Transverse colon (tissue), 4 donors: ENCODE measurements at regions not wholly inside any gene's neighbourhood (a gene's known extent, or its start where the extent isn't known, plus 50 kb on each side); places are given as distances from the start of the nearest gene placed in this dataset.

Source experiments
- DNase-seq: peaks from one replicate; pipeline ENCODE4 v3.0.0-alpha.2; 2019
- H3K27ac ChIP-seq, 4 donors: fragments of 200-600 bp; sonication (generic); 2 replicates each; pipeline ENCODE4 v1.5.1; 2016 to 2018; ENCODE audit warnings: inconsistent platforms in 4 of 4
- H3K27me3 ChIP-seq: fragments of 200-600 bp; sonication (generic); 2 replicates; pipeline ENCODE4 v1.5.1; 2017; ENCODE audit warnings: inconsistent platforms
- H3K36me3 ChIP-seq, 4 donors: fragments of 200-600 bp; sonication (generic); 2 replicates each; pipeline ENCODE4 v1.5.1; 2017 to 2019; ENCODE audit warnings: inconsistent platforms in 4 of 4
- H3K4me1 ChIP-seq, 4 donors: fragments of 200-600 bp; sonication (generic); 2 replicates each; pipeline ENCODE4 v1.5.1; 2017 to 2020; ENCODE audit warnings: inconsistent platforms in 4 of 4
- H3K4me3 ChIP-seq, 4 donors: fragments of 200-600 bp; sonication (generic); 1 replicate in 1 of 4; 2 replicates in 3 of 4; pipeline versions ENCODE4 v1.5.1 to v1.6.1; 2017 to 2019; ENCODE audit warnings: inconsistent platforms in 4 of 4
- H3K9me3 ChIP-seq, 2 donors: fragments of 200-600 bp; sonication (generic); 2 replicates each; pipeline ENCODE4 v1.5.1; 2017 to 2019; ENCODE audit warnings: inconsistent platforms in 2 of 2
- EP300 ChIP-seq: sonication (generic); formaldehyde crosslinking; IDR thresholded peaks from one replicate; pipeline ENCODE4 v1.6.1; 2017; ENCODE audit warnings: antibody characterized with exemption, low read depth
- POLR2A ChIP-seq: fragments of 450-650 bp; IDR thresholded peaks from one replicate; pipeline ENCODE4 v1.6.1; 2016; ENCODE audit warnings: antibody characterized with exemption, mild to moderate bottlenecking, moderate library complexity
- POLR2AphosphoS5 ChIP-seq, 3 donors: sonication (generic); formaldehyde crosslinking; IDR thresholded peaks; one replicate each; pipeline ENCODE4 v1.6.1; 2016; ENCODE audit warnings: antibody characterized with exemption in 3 of 3
- WGBS, 2 donors: methylation state at CpG; one replicate each; pipeline ENCODE4 v1.1.5; 2018; ENCODE audit warnings: low coverage in 1 of 2; 5-methylcytosine and 5-hydroxymethylcytosine counted together
- in situ Hi-C, 4 donors: fragments of 200-750 bp; cut with MboI; loops; one replicate each; pipeline versions ENCODE4 v1.15.0 to v1.15.1; 2017; ENCODE audit warnings: low sequenced_read_pairs in 3 of 4, low pct_ligation_motif_present in 1 of 4, low pct_unique_long_range_greater_than_20kb in 1 of 4
- intact Hi-C: fragments of 100-400 bp; cut with DNase I; formaldehyde crosslinking; loops from one replicate; pipeline ENCODE4 v1.15.1; 2023; ENCODE audit warnings: low total_unique reads
- TF ChIP-seq, protein P1 (sequence below), 5 experiments: fragments of 200-600 bp in 3 of 5; fragments of 450-650 bp in 2 of 5; sonication (generic) in 3 of 5; IDR thresholded peaks; 1 replicate in 2 of 5; 2 replicates in 3 of 5; pipeline ENCODE4 v1.5.1; 2016 to 2017; ENCODE audit warnings: antibody characterized with exemption in 5 of 5, inconsistent platforms in 3 of 5, mild to moderate bottlenecking in 2 of 5, moderate library complexity in 1 of 5

DNA sequence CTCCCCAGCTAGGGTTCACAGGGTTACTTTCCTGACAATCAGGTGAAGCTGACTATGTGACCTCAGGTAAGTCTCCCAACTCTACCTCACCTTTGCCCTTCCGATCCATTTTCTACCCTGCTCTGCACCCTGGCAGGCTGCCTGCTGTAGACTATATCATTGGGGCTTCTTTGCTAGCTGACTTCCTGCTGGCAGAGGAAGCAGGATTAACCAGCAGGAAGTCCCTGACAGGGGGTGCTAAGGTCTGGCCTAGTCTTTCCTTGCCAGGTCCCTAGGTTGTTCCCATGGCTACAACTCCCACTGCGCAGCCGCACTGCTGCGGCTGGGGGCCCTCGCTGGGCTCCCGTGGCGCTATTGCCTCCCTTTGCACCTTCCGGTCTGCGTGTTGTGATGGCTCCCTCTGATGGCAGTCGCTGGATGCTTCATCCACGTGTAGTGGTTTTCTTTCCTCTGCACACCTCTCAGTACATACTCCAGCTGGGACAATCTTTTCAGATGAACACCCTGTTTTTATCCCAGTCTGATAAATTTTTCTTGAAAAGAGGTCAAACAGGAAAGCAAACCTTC lies 365.9 kb downstream of the REEP3 start:
- Histone ChIP-seq H3K36me3 (no peaks in the 10 kb centered on the region), H3K9me3 (no peaks in the 10 kb centered on the region), H3K27ac (no peak overlapping the region), H3K27me3 (no peaks in the 10 kb centered on the region), H3K4me1 (no peaks in the 10 kb centered on the region), H3K4me3 (no peak overlapping the region)
- in situ Hi-C loops = no loop called here
- no peak for DNase-seq
- intact Hi-C loops = no loop called here
- TF ChIP-seq POLR2A (no peak), EP300 (no peak), POLR2AphosphoS5 (IDR thresholded peaks at IDR 0.05) (no peak)
- TF ChIP-seq, protein P1, sequence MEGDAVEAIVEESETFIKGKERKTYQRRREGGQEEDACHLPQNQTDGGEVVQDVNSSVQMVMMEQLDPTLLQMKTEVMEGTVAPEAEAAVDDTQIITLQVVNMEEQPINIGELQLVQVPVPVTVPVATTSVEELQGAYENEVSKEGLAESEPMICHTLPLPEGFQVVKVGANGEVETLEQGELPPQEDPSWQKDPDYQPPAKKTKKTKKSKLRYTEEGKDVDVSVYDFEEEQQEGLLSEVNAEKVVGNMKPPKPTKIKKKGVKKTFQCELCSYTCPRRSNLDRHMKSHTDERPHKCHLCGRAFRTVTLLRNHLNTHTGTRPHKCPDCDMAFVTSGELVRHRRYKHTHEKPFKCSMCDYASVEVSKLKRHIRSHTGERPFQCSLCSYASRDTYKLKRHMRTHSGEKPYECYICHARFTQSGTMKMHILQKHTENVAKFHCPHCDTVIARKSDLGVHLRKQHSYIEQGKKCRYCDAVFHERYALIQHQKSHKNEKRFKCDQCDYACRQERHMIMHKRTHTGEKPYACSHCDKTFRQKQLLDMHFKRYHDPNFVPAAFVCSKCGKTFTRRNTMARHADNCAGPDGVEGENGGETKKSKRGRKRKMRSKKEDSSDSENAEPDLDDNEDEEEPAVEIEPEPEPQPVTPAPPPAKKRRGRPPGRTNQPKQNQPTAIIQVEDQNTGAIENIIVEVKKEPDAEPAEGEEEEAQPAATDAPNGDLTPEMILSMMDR (IDR thresholded peaks at IDR 0.05) = no peak
- WGBS, 2 donors = 83 to 89% methylated on average over 2 to 11 of the region's 11 CpGs

DNA sequence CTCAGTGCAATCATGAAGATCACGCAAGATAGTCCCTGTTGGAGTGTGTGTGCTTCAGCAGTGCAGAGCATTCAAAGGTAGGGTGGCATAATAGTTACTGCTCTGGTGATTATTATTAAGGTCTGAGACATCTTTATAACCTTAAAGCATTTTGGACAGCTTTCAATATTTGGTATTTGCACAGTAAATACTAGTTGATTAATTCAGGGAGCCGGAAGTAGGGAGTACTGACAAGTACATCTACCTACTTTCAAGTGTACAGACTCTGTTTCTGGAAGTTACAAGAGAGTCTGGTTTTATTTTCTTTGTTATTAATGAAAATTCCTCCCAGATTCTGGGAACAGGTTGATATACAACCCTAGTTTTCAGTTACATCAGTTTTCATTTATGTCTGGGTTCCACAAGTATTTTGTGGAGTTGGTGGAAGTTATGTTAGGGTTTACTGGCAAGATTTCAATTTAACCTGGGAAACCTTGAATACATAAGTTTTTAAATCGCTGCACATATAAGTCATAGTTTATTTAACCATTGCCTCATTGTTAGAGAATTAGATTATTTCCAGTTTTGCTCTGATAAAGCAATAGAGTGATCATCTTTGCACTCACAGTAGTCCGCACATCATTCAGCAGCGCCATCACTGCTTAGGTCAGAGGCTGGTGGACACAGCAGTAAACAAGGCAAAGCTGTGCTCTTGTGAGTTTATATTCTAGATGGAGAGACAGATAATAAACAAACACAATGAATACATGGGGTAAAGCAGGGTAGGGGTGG lies 366.6 kb downstream of the REEP3 start:
- TF ChIP-seq EP300 (no peak), POLR2AphosphoS5 (IDR thresholded peaks at IDR 0.05) (no peak), POLR2A (no peak)
- TF ChIP-seq, protein P1 (IDR thresholded peaks at IDR 0.05) = no peak
- in situ Hi-C loops (no loop called here), intact Hi-C loops (no loop called here)
- no peak for DNase-seq
- Histone ChIP-seq H3K27ac (no peak overlapping the region), H3K36me3 (no peaks in the 10 kb centered on the region), H3K27me3 (no peaks in the 10 kb centered on the region), H3K4me1 (no peaks in the 10 kb centered on the region), H3K9me3 (no peaks in the 10 kb centered on the region), H3K4me3 (no peak overlapping the region)
- WGBS, 2 donors = 79 to 87% methylated on average over 5 of the region's 5 CpGs

GRCh38 chr10:63889803-63890202 lies 368.6 kb downstream of the REEP3 start:
- 79 to 83% methylated on average over 4 of the region's 4 CpGs for WGBS, 2 donors
- H3K36me3 ChIP-seq = no peaks in the 10 kb centered on the region
- DNase-seq = no peak
- H3K4me3 ChIP-seq = no peak overlapping the region
- intact Hi-C loops (no loop called here), in situ Hi-C loops (no loop called here)
- H3K9me3 ChIP-seq = no peaks in the 10 kb centered on the region
- no peaks in the 10 kb centered on the region for H3K27me3 ChIP-seq
- TF ChIP-seq POLR2AphosphoS5 (IDR thresholded peaks at IDR 0.05) (no peak), POLR2A (no peak), EP300 (no peak)
- TF ChIP-seq, protein P1 (IDR thresholded peaks at IDR 0.05) = no peak
- no peaks in the 10 kb centered on the region for H3K4me1 ChIP-seq
- no peak overlapping the region for H3K27ac ChIP-seq

DNA sequence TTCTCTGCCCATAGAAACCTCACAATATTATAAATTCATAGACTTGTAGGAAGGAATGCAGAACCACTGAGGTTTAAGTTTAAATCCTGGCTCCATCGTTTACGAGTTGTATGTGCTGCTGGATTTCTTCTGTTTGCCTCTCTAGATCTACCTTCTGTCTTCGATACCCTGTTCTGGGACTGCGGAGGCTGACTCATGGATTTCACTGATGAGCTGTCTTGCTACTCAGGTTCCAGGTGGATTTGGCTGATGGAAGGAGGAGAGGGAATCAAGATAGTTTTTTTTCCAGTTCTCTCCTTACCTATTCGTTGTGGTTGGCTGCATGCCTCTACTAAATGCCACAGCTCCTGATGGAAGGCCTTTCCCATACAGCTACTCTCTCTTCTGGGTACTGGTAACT lies 375.8 kb downstream of the REEP3 start:
- Histone ChIP-seq H3K36me3 (no peaks in the 10 kb centered on the region), H3K27me3 (no peaks in the 10 kb centered on the region), H3K4me3 (no peak overlapping the region), H3K27ac (no peak overlapping the region), H3K4me1 (no peaks in the 10 kb centered on the region), H3K9me3 (no peaks in the 10 kb centered on the region)
- in situ Hi-C loops = no loop called here
- TF ChIP-seq POLR2A (no peak), POLR2AphosphoS5 (IDR thresholded peaks at IDR 0.05) (no peak), EP300 (no peak)
- TF ChIP-seq, protein P1 (IDR thresholded peaks at IDR 0.05) = no peak
- WGBS, 2 donors = 81 to 88% methylated on average over 3 to 5 of the region's 5 CpGs
- intact Hi-C loops = no loop called here
- no peak for DNase-seq
